PC-3 (cell line): ENCODE measurements at regions not wholly inside any gene's neighbourhood (a gene's known extent, or its start where the extent isn't known, plus 50 kb on each side); places are given as distances from the start of the nearest gene placed in this dataset.

Experiments
- EZH2 ChIP-seq: fragments of 300-600 bp; sonication (generic); IDR thresholded peaks from one replicate; pipeline ENCODE4 v1.6.1; 2017; ENCODE audit warnings: antibody characterized with exemption, mild to moderate bottlenecking, low read length; ENCODE audit not compliant: unreplicated experiment
- TF ChIP-seq, protein P1 (sequence below): fragments of 300-600 bp; sonication (generic); conservative IDR thresholded peaks from 2 replicates; pipeline ENCODE4 v1.5.1; 2017; ENCODE audit warnings: antibody characterized with exemption, low read depth, mild to moderate bottlenecking, low read length

GRCh38 chr16:82544378-82545160, 82.2 kb upstream of the CDH13 start:
- TF ChIP-seq, protein P1, sequence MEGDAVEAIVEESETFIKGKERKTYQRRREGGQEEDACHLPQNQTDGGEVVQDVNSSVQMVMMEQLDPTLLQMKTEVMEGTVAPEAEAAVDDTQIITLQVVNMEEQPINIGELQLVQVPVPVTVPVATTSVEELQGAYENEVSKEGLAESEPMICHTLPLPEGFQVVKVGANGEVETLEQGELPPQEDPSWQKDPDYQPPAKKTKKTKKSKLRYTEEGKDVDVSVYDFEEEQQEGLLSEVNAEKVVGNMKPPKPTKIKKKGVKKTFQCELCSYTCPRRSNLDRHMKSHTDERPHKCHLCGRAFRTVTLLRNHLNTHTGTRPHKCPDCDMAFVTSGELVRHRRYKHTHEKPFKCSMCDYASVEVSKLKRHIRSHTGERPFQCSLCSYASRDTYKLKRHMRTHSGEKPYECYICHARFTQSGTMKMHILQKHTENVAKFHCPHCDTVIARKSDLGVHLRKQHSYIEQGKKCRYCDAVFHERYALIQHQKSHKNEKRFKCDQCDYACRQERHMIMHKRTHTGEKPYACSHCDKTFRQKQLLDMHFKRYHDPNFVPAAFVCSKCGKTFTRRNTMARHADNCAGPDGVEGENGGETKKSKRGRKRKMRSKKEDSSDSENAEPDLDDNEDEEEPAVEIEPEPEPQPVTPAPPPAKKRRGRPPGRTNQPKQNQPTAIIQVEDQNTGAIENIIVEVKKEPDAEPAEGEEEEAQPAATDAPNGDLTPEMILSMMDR: no peak
- TF ChIP-seq EZH2: no peak
